Endothelial cell (in vitro differentiated cells): ENCODE measurements at regions not wholly inside any gene's neighbourhood (a gene's known extent, or its start where the extent isn't known, plus 50 kb on each side); places are given as distances from the start of the nearest gene placed in this dataset.

Experiments used
- DNase-seq: peaks from one replicate; pipeline ENCODE4 v3.0.0; 2021; ENCODE audit warnings: low spot score
- H3K27ac Mint-ChIP-seq: one replicate; pipeline ENCODE4 v1.8.0; 2021; ENCODE audit warnings: mixed read lengths, inconsistent platforms; ENCODE audit not compliant: unreplicated experiment
- H3K27me3 Mint-ChIP-seq: one replicate; pipeline ENCODE4 v1.8.0; 2021; ENCODE audit warnings: mild to moderate bottlenecking, moderate library complexity, mixed read lengths, inconsistent platforms; ENCODE audit not compliant: unreplicated experiment
- H3K36me3 Mint-ChIP-seq: one replicate; pipeline ENCODE4 v1.8.0; 2021; ENCODE audit warnings: mild to moderate bottlenecking, low read depth, mixed read lengths, inconsistent platforms; ENCODE audit not compliant: unreplicated experiment
- H3K4me1 Mint-ChIP-seq: one replicate; pipeline ENCODE4 v1.8.0; 2021; ENCODE audit warnings: mild to moderate bottlenecking, mixed read lengths, inconsistent platforms; ENCODE audit not compliant: unreplicated experiment
- H3K4me3 Mint-ChIP-seq: one replicate; pipeline ENCODE4 v1.8.0; 2021; ENCODE audit warnings: mild to moderate bottlenecking, mixed read lengths, inconsistent platforms; ENCODE audit not compliant: unreplicated experiment
- H3K9me3 Mint-ChIP-seq: one replicate; pipeline ENCODE4 v1.8.0; 2021; ENCODE audit warnings: mixed read lengths, inconsistent platforms; ENCODE audit not compliant: unreplicated experiment
- CTCF ChIP-seq: fragments of 200-600 bp; sonication (generic); IDR thresholded peaks from one replicate; pipeline ENCODE4 v1.5.0; 2021; ENCODE audit warnings: antibody characterized with exemption; ENCODE audit not compliant: unreplicated experiment

GRCh38 chr16:86455116-86455515 lies 55.2 kb upstream of the FOXF1 start:
- no peak for TF ChIP-seq CTCF
- H3K27ac Mint-ChIP-seq, result no peak overlapping the region
- H3K27me3 Mint-ChIP-seq, result no peaks in the 10 kb centered on the region
- no peaks in the 10 kb centered on the region for H3K9me3 Mint-ChIP-seq
- peaks cover 6% of the 10 kb centered on the region for H3K4me1 Mint-ChIP-seq
- DNase-seq, result no peak
- H3K36me3 Mint-ChIP-seq, result no peaks in the 10 kb centered on the region
- no peak overlapping the region for H3K4me3 Mint-ChIP-seq

GRCh38 chr16:86455640-86456039 lies 54.7 kb upstream of the FOXF1 start:
- DNase-seq, result no peak
- TF ChIP-seq CTCF, result no peak
- H3K4me1 Mint-ChIP-seq, result peaks cover 6% of the 10 kb centered on the region
- no peaks in the 10 kb centered on the region for H3K36me3 Mint-ChIP-seq
- H3K9me3 Mint-ChIP-seq, result no peaks in the 10 kb centered on the region
- no peak overlapping the region for H3K4me3 Mint-ChIP-seq
- no peak overlapping the region for H3K27ac Mint-ChIP-seq
- H3K27me3 Mint-ChIP-seq, result peaks cover 3% of the 10 kb centered on the region

- H3K27ac Mint-ChIP-seq, result no peak overlapping the region
- DNase-seq, result no peak
- H3K36me3 Mint-ChIP-seq, result no peaks in the 10 kb centered on the region
- no peaks in the 10 kb centered on the region for H3K9me3 Mint-ChIP-seq
- H3K4me3 Mint-ChIP-seq, result no peak overlapping the region
- TF ChIP-seq CTCF, result no peak
- H3K4me1 Mint-ChIP-seq, result peaks cover 6% of the 10 kb centered on the region
- peaks cover 3% of the 10 kb centered on the region for H3K27me3 Mint-ChIP-seq
Measured at GRCh38 chr16:86457501-86458148, 52.7 kb upstream of the FOXF1 start.

GRCh38 chr16:86458149-86458777 lies 52.1 kb upstream of the FOXF1 start:
- Mint-ChIP-seq H3K4me3 (no peak overlapping the region), H3K9me3 (no peaks in the 10 kb centered on the region), H3K36me3 (no peaks in the 10 kb centered on the region), H3K27ac (no peak overlapping the region), H3K27me3 (peaks cover 3% of the 10 kb centered on the region), H3K4me1 (peaks cover 6% of the 10 kb centered on the region)
- TF ChIP-seq CTCF, result no peak
- no peak for DNase-seq

- H3K36me3 Mint-ChIP-seq, result peaks cover 5% of the 10 kb centered on the region
- no peaks in the 10 kb centered on the region for H3K9me3 Mint-ChIP-seq
- no peak overlapping the region for H3K27ac Mint-ChIP-seq
- DNase-seq, result no peak
- no peak overlapping the region for H3K4me3 Mint-ChIP-seq
- TF ChIP-seq CTCF, result no peak
- peaks cover 4% of the 10 kb centered on the region for H3K27me3 Mint-ChIP-seq
- peaks cover 10% of the 10 kb centered on the region for H3K4me1 Mint-ChIP-seq
Measured at GRCh38 chr16:86459266-86459665, 51.1 kb upstream of the FOXF1 start.
